Esophagus squamous epithelium (tissue), 4 donors: ENCODE measurements at regions not wholly inside any gene's neighbourhood (a gene's known extent, or its start where the extent isn't known, plus 50 kb on each side); places are given as distances from the start of the nearest gene placed in this dataset.

Source experiments
- POLR2A ChIP-seq, 4 donors: fragments of 450-650 bp; IDR thresholded peaks; one replicate each; pipeline ENCODE4 v1.6.1; 2017; ENCODE audit warnings: antibody characterized with exemption in 4 of 4, mild to moderate bottlenecking in 4 of 4, moderate library complexity in 3 of 4
- TF ChIP-seq, protein P1 (sequence below), 6 experiments: fragments of 450-650 bp in 4 of 6; fragments of 200-600 bp in 2 of 6; sonication (generic) in 2 of 6; IDR thresholded peaks; one replicate each; pipeline ENCODE4 v1.5.1; 2016 to 2019; ENCODE audit warnings: antibody characterized with exemption in 6 of 6, mild to moderate bottlenecking in 4 of 6, moderate library complexity in 4 of 6

DNA sequence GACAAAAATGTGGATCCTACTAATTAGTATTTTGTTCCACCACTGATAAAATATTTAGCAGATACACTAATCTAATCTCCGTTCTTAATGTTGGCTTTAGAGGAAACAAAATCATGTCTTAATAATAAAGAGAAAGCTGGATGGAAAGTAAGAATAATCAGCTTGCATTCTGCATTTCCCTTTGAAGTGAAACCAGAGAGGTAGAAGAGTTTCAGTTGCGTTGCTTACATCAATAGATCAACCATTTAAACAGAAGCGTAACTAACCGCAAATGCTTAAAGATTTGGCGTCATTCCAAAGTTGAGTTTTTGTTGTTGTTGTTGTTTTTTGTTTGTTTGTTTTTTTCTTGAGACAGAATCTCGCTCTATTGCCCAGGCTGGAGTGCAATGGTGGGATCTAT lies 168.9 kb downstream of the TRIML1 start:
- TF ChIP-seq, protein P1, sequence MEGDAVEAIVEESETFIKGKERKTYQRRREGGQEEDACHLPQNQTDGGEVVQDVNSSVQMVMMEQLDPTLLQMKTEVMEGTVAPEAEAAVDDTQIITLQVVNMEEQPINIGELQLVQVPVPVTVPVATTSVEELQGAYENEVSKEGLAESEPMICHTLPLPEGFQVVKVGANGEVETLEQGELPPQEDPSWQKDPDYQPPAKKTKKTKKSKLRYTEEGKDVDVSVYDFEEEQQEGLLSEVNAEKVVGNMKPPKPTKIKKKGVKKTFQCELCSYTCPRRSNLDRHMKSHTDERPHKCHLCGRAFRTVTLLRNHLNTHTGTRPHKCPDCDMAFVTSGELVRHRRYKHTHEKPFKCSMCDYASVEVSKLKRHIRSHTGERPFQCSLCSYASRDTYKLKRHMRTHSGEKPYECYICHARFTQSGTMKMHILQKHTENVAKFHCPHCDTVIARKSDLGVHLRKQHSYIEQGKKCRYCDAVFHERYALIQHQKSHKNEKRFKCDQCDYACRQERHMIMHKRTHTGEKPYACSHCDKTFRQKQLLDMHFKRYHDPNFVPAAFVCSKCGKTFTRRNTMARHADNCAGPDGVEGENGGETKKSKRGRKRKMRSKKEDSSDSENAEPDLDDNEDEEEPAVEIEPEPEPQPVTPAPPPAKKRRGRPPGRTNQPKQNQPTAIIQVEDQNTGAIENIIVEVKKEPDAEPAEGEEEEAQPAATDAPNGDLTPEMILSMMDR (IDR thresholded peaks at IDR 0.05) = no peak
- TF ChIP-seq POLR2A (IDR thresholded peaks at IDR 0.05) = no peak
